ENCODE measurements at regions not wholly inside any gene's neighbourhood (a gene's known extent, or its start where the extent isn't known, plus 50 kb on each side); places are given as distances from the start of the nearest gene placed in this dataset.

DNA sequence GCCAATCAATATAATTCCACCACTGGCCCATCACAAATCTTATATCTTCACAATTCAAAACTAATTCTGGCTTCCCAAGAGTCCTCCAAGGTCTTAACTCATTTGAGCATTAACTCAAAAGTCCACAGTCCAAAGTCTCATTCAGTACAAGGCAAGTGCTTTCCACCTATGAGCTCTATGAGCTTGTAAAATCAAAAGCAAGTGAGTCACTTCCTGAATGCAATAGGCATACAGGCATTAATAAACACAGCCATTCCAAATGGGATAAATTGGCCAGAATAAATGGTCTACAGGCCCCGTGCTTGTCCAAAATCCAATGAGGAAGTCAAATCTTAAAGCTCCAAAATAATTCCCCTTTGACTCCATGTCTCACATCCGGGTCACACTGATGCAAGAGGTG is 479.1 kb downstream of the KDM5D start:
- TF ChIP-seq, protein P1, sequence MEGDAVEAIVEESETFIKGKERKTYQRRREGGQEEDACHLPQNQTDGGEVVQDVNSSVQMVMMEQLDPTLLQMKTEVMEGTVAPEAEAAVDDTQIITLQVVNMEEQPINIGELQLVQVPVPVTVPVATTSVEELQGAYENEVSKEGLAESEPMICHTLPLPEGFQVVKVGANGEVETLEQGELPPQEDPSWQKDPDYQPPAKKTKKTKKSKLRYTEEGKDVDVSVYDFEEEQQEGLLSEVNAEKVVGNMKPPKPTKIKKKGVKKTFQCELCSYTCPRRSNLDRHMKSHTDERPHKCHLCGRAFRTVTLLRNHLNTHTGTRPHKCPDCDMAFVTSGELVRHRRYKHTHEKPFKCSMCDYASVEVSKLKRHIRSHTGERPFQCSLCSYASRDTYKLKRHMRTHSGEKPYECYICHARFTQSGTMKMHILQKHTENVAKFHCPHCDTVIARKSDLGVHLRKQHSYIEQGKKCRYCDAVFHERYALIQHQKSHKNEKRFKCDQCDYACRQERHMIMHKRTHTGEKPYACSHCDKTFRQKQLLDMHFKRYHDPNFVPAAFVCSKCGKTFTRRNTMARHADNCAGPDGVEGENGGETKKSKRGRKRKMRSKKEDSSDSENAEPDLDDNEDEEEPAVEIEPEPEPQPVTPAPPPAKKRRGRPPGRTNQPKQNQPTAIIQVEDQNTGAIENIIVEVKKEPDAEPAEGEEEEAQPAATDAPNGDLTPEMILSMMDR (IDR thresholded peaks at IDR 0.05) = no peak
- no peak for TF ChIP-seq POLR2A (IDR thresholded peaks at IDR 0.05)
